K562 (cell line): ENCODE measurements at regions not wholly inside any gene's neighbourhood (a gene's known extent, or its start where the extent isn't known, plus 50 kb on each side); places are given as distances from the start of the nearest gene placed in this dataset.

Experiments
- ATAC-seq: fragments of 200-7000 bp; cut with Tn5 transposase; 3 replicates; pipeline ENCODE4 v1.9.1; 2020; ENCODE audit warnings: moderate library complexity
- BruUV-seq: library from RNA; stranded (reverse); fragments of 400-500 nt; replicated peaks from 2 replicates; lab custom pipeline; 2021; lab: Mats Ljungman, UMichigan
- CTCF ChIA-PET: fragments of 300-600 bp; formaldehyde crosslinking; extraction: SDS; loops from one replicate; lab custom pipeline; 2021; ENCODE audit warnings: low intra/inter-chr PET ratio; lab: Yijun Ruan, JAX
- POLR2A ChIA-PET: fragments of 300-600, 350-650 bp; sonication (Branson Sonifier 250); formaldehyde crosslinking; extraction: SDS; loops from one replicate; lab custom pipeline; 2021; ENCODE audit warnings: antibody characterized with exemption, inconsistent platforms; lab: Yijun Ruan, JAX
- DNase-seq, 4 experiments: peaks; one replicate each; pipeline versions ENCODE4 v3.0.0 to v3.0.0-alpha.2; 2011 to 2018; ENCODE audit warnings: low spot score in 3 of 4, mixed read lengths in 3 of 4; ENCODE audit errors: extremely low read depth in 1 of 4
- FAIRE-seq: peaks from 2 replicates; lab custom pipeline; 2011; peaks lifted over from hg19 to GRCh38; lab: Jason Lieb, UNC
- H2AFZ ChIP-seq: 2 replicates; pipeline ENCODE4 v1.6.0; 2011; ENCODE audit warnings: low read depth, low read length, control low read depth, inconsistent platforms
- H3K27ac ChIP-seq: fragments of 200-600 bp; 3 replicates; pipeline ENCODE4 v1.8.0; 2011; ENCODE audit warnings: low read depth, mild to moderate bottlenecking, control low read depth, inconsistent platforms, low read length, moderate library complexity, mixed read lengths; ENCODE audit errors: extremely low read depth
- H3K27me3 ChIP-seq, 2 experiments: fragments of 300-600 bp in 1 of 2; 2 replicates in 1 of 2; 3 replicates in 1 of 2; pipeline versions ENCODE4 v1.6.0 to v1.8.0; 2011; ENCODE audit warnings: inconsistent platforms in 2 of 2, low read length in 2 of 2, mild to moderate bottlenecking in 1 of 2, mixed read lengths in 1 of 2, moderate library complexity in 1 of 2; ENCODE audit not compliant: control insufficient read depth in 2 of 2, insufficient read depth in 2 of 2
- H3K36me3 ChIP-seq: fragments of 300-600 bp; 3 replicates; pipeline ENCODE4 v1.8.0; 2011; ENCODE audit warnings: mild to moderate bottlenecking, low read length, inconsistent platforms; ENCODE audit not compliant: control insufficient read depth, insufficient read depth
- H3K4me1 ChIP-seq, 2 experiments: fragments of 200-600 bp in 1 of 2; replicated peaks in 1 of 2; 2 replicates in 1 of 2; 3 replicates in 1 of 2; pipeline versions ENCODE4 v1.5.1 to v1.8.0; 2011; ENCODE audit warnings: inconsistent platforms in 2 of 2, low read length in 2 of 2, mild to moderate bottlenecking in 1 of 2, mixed read lengths in 1 of 2, moderate library complexity in 1 of 2; ENCODE audit not compliant: control insufficient read depth in 2 of 2, insufficient read depth in 2 of 2
- H3K4me2 ChIP-seq: 2 replicates; pipeline ENCODE4 v1.6.1; 2011; ENCODE audit warnings: low read length, control low read depth, inconsistent platforms, mixed read lengths; ENCODE audit not compliant: insufficient read depth
- H3K4me3 ChIP-seq: fragments of 200-600 bp; sonication (generic), shearing (Covaris generic); 2 replicates; pipeline ENCODE4 v1.5.1; 2016; ENCODE audit warnings: control low read depth, inconsistent platforms
- H3K79me2 ChIP-seq: fragments of 200-600 bp; 3 replicates; pipeline ENCODE4 v1.8.0; 2011; ENCODE audit warnings: low read length, inconsistent platforms; ENCODE audit not compliant: control insufficient read depth, insufficient read depth
- H3K9ac ChIP-seq, 2 experiments: 2 replicates each; pipeline versions ENCODE4 v1.6.0 to v1.6.1; 2011; ENCODE audit warnings: low read depth in 2 of 2, low read length in 2 of 2, control low read depth in 1 of 2, inconsistent platforms in 1 of 2, mild to moderate bottlenecking in 1 of 2, mixed read lengths in 1 of 2; ENCODE audit not compliant: insufficient read depth in 1 of 2
- H3K9me1 ChIP-seq: one replicate; pipeline ENCODE4 v1.6.0; 2011; ENCODE audit warnings: inconsistent platforms, mild to moderate bottlenecking, low read length, moderate library complexity; ENCODE audit not compliant: control insufficient read depth, insufficient read depth
- H3K9me3 ChIP-seq: replicated peaks from 2 replicates; pipeline ENCODE4 v1.5.1; 2011; ENCODE audit warnings: low read depth, low read length, inconsistent platforms; ENCODE audit not compliant: control insufficient read depth, insufficient read depth
- H4K20me1 ChIP-seq: replicated peaks from 2 replicates; pipeline ENCODE4 v1.6.1; 2011; ENCODE audit warnings: low read length, inconsistent platforms, mixed read lengths; ENCODE audit not compliant: control insufficient read depth, insufficient read depth
- MCM3 ChIP-seq: fragments of 450-650 bp; IDR thresholded peaks from 2 replicates; pipeline ENCODE4 v1.6.1; 2016
- MEF2A ChIP-seq: IDR thresholded peaks from 2 replicates; pipeline ENCODE4 v1.6.1; 2011; ENCODE audit warnings: low read depth, mild to moderate bottlenecking, low read length, moderate library complexity; ENCODE audit not compliant: control insufficient read depth
- NELFE ChIP-seq: IDR thresholded peaks from 2 replicates; pipeline ENCODE4 v1.6.1; 2011; ENCODE audit warnings: mild to moderate bottlenecking; ENCODE audit not compliant: insufficient read depth, insufficient read length
- RBM17 ChIP-seq: fragments of 200-400 bp; formaldehyde crosslinking; IDR thresholded peaks from 2 replicates; pipeline ENCODE4 v1.6.1; 2017; ENCODE audit warnings: low read depth, mild to moderate bottlenecking, low read length, borderline replicate concordance
- SMARCB1 ChIP-seq: IDR thresholded peaks from 2 replicates; pipeline ENCODE4 v1.6.1; 2011; ENCODE audit warnings: improper control_type of control experiment, low read depth; ENCODE audit not compliant: insufficient read length
- ZKSCAN8 ChIP-seq: fragments of 200-800 bp; sonication (Bioruptor generic); IDR thresholded peaks from 2 replicates; pipeline ENCODE4 v1.6.1; 2016; ENCODE audit warnings: missing genetic modification characterization, missing compliant biosample characterization
- ZNF444 ChIP-seq: fragments of 250-450 bp; sonication (Bioruptor Pico); IDR thresholded peaks from 2 replicates; pipeline ENCODE4 v1.4.0; 2020; ENCODE audit warnings: mild to moderate bottlenecking, moderate library complexity
- WGBS: fragments of 100-300 bp; shearing (Covaris generic); methylation state at CpG from one replicate; pipeline ENCODE4 v1.1.6; 2016; ENCODE audit warnings: low coverage, mixed read lengths; ENCODE audit not compliant: insufficient coverage; ENCODE audit errors: missing lambda C conversion rate; 5-methylcytosine and 5-hydroxymethylcytosine counted together
- in situ Hi-C: fragments of 300-500 bp; cut with MboI; formaldehyde crosslinking; loops from 4 replicates; pipeline ENCODE4 v1.15.0; 2018; ENCODE audit warnings: inconsistent platforms, mixed read lengths
- intact Hi-C: fragments of 100-400 bp; cut with micrococcal nuclease; formaldehyde crosslinking; loops from 2 replicates; pipeline ENCODE4 v1.14.2; 2022
- TF ChIP-seq, protein P1 (sequence below), 2 experiments: IDR thresholded peaks; 2 replicates each; pipeline ENCODE4 v1.6.1; 2011; ENCODE audit warnings: borderline replicate concordance in 1 of 2, control low read depth in 1 of 2, low read depth in 1 of 2, low read length in 1 of 2, mild to moderate bottlenecking in 1 of 2, mixed read lengths in 1 of 2, moderate library complexity in 1 of 2; ENCODE audit not compliant: insufficient read depth in 1 of 2, insufficient read length in 1 of 2, poor library complexity in 1 of 2, severe bottlenecking in 1 of 2; ENCODE audit errors: extremely low read depth in 1 of 2
- TF ChIP-seq, protein P2 (sequence below), 2 experiments: IDR thresholded peaks in 1 of 2; conservative IDR thresholded peaks in 1 of 2; 2 replicates each; pipeline ENCODE4 v1.6.1; 2016; ENCODE audit warnings: low read depth in 2 of 2, mild to moderate bottlenecking in 1 of 2, missing compliant biosample characterization in 1 of 2, missing genetic modification characterization in 1 of 2, moderate library complexity in 1 of 2

GRCh38 chr16:86180780-86181179 is 281.8 kb downstream of the IRF8 start:
- Histone ChIP-seq H3K36me3 (no peaks in the 10 kb centered on the region), H3K79me2 (no peaks in the 10 kb centered on the region), H3K9me1 (no peaks in the 10 kb centered on the region), H3K4me3 (no peak overlapping the region), H3K9ac (no peak overlapping the region), H3K4me1 (peaks cover 0 to 4% of the 10 kb centered on the region in 2 experiments; a peak in 1 of 5 replicates), H3K27me3 (peaks cover 0 to 9% of the 10 kb centered on the region in 2 experiments; a peak in 1 of 5 replicates), H3K9me3 (no peaks in the 10 kb centered on the region), H4K20me1 (no peaks in the 10 kb centered on the region), H2AFZ (no peak overlapping the region), H3K27ac (no peak overlapping the region), H3K4me2 (no peak overlapping the region)
- no TSS peak for BruUV-seq
- TF ChIP-seq SMARCB1 (no peak), NELFE (no peak)
- intact Hi-C loops (no loop called here), in situ Hi-C loops (no loop called here)
- no peak for ATAC-seq
- DNase-seq = no peak
- no peak for FAIRE-seq
- 3% methylated on average over 4 of the region's 4 CpGs for WGBS
- POLR2A ChIA-PET = no interaction called here
- CTCF ChIA-PET = no interaction called here

DNA sequence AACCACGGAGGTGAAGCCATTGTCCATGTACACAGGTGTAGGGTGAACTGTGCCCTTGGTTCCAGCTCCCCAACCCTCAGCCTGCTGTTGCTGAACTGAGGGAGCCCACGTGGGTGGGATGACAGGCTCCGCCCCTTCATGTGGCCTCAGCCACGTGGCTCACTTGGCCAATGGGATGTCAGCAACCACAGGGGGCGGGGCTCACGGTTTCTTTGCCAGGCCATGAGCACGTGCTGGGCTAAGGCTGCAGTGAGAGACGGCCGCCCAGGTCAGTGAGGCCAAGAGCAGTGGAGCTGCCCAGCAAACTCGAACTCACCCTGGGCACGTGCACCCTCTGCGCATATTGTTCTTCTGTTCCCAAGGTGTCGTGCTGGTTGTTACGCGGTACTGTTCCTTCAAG is 282.6 kb downstream of the IRF8 start:
- CTCF ChIA-PET = no interaction called here
- no peak overlapping the region for H3K4me2 ChIP-seq
- H3K9me3 ChIP-seq = no peaks in the 10 kb centered on the region
- H3K36me3 ChIP-seq = no peaks in the 10 kb centered on the region
- no TSS peak for BruUV-seq
- in situ Hi-C loops = no loop called here
- WGBS = 26% methylated on average over 15 of the region's 15 CpGs
- H3K79me2 ChIP-seq = no peaks in the 10 kb centered on the region
- intact Hi-C loops = no loop called here
- POLR2A ChIA-PET = no interaction called here
- peaks cover 0 to 4% of the 10 kb centered on the region in 2 experiments; a peak in 1 of 5 replicates for H3K4me1 ChIP-seq
- H4K20me1 ChIP-seq = no peaks in the 10 kb centered on the region
- FAIRE-seq (no peak), ATAC-seq (peak; percentile 63; the same call in 2 of the 3 replicates), DNase-seq (peak; percentile 16 to 57 (median 50))
- no peaks in the 10 kb centered on the region for H3K9me1 ChIP-seq
- no peak overlapping the region for H3K27ac ChIP-seq
- H3K9ac ChIP-seq = no peak overlapping the region
- no peak overlapping the region for H2AFZ ChIP-seq
- H3K4me3 ChIP-seq = no peak overlapping the region
- H3K27me3 ChIP-seq = peaks cover 3 to 11% of the 10 kb centered on the region in 2 experiments; a peak in 3 of 5 replicates
- no peak for TF ChIP-seq ZKSCAN8 (CRISPR knock-in tag)
- TF ChIP-seq RBM17 = no peak
- TF ChIP-seq, protein P1, sequence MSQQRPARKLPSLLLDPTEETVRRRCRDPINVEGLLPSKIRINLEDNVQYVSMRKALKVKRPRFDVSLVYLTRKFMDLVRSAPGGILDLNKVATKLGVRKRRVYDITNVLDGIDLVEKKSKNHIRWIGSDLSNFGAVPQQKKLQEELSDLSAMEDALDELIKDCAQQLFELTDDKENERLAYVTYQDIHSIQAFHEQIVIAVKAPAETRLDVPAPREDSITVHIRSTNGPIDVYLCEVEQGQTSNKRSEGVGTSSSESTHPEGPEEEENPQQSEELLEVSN (IDR thresholded peaks at IDR 0.05; ENCODE audit: borderline replicate concordance in 1 of 2, extremely low read depth in 1 of 2, insufficient read depth in 1 of 2, insufficient read length in 1 of 2, low read depth in 1 of 2, low read length in 1 of 2, poor library complexity in 1 of 2, severe bottlenecking in 1 of 2) = peak; percentile 33 to 75
- no peak for TF ChIP-seq MCM3
- TF ChIP-seq ZNF444 (CRISPR knock-in tag) = no peak
- no peak for TF ChIP-seq MEF2A
- TF ChIP-seq, protein P2, sequence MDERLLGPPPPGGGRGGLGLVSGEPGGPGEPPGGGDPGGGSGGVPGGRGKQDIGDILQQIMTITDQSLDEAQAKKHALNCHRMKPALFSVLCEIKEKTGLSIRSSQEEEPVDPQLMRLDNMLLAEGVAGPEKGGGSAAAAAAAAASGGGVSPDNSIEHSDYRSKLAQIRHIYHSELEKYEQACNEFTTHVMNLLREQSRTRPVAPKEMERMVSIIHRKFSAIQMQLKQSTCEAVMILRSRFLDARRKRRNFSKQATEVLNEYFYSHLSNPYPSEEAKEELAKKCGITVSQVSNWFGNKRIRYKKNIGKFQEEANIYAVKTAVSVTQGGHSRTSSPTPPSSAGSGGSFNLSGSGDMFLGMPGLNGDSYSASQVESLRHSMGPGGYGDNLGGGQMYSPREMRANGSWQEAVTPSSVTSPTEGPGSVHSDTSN (CRISPR knock-in tag; IDR thresholded peaks at IDR 0.05; ENCODE audit: low read depth) = no peak
- TF ChIP-seq, protein P2 (tag; conservative IDR thresholded peaks at IDR 0.05; ENCODE audit: low read depth) = no peak
